ENCODE measurements at regions not wholly inside any gene's neighbourhood (a gene's known extent, or its start where the extent isn't known, plus 50 kb on each side); places are given as distances from the start of the nearest gene placed in this dataset.

- TF ChIP-seq USF2 (IDR thresholded peaks at IDR 0.05; ENCODE audit: borderline replicate concordance, low read depth, low read length) (no peak), GABPA (IDR thresholded peaks at IDR 0.05; ENCODE audit: low read depth) (no peak), FOXM1 (IDR thresholded peaks at IDR 0.05; ENCODE audit: low read depth) (no peak), TEAD4 (IDR thresholded peaks at IDR 0.05; ENCODE audit: borderline replicate concordance, insufficient read depth) (no peak), YY1 (IDR thresholded peaks at IDR 0.05; ENCODE audit: low read depth) (no peak), MAX (IDR thresholded peaks at IDR 0.05; ENCODE audit: low read depth) (no peak), RFX5 (IDR thresholded peaks at IDR 0.05; ENCODE audit: low read length) (no peak), NFIC (IDR thresholded peaks at IDR 0.05; ENCODE audit: borderline replicate concordance) (no peak), JUND (IDR thresholded peaks at IDR 0.05) (no peak), MXI1 (IDR thresholded peaks at IDR 0.05; ENCODE audit: low read depth, low read length) (no peak), RXRA (IDR thresholded peaks at IDR 0.05; ENCODE audit: borderline replicate concordance, low read depth) (no peak)
Measured at GRCh38 chr2:2399396-2399795, 68.3 kb upstream of the MYT1L start (continued).

GRCh38 chr2:2392332-2392731 lies 61.3 kb upstream of the MYT1L start:
- WGBS (ENCODE audit: low lambda C conversion rate) = 40% methylated on average over 2 of the region's 2 CpGs
- H2AFZ ChIP-seq (ENCODE audit: low read depth) = no peak overlapping the region
- no peaks in the 10 kb centered on the region for H3F3A ChIP-seq (replicated peaks; ENCODE audit: insufficient read depth)
- ChIA-PET CTCF (interaction anchor here (1.4 kb wide), 1 partner anchor 13 kb away, joined by 7 read pairs; no protein-coding TSS in a partner anchor), POLR2A (no interaction called here)
- no peaks in the 10 kb centered on the region for H3K4me1 ChIP-seq (ENCODE audit: control insufficient read depth in 1 of 2, insufficient read depth in 2 of 2, low read depth in 1 of 2, low read length in 1 of 2)
- no peaks in the 10 kb centered on the region for H3K79me2 ChIP-seq (ENCODE audit: insufficient read depth)
- H3K9me2 ChIP-seq = no peaks in the 10 kb centered on the region
- no peak for DNase-seq
- H3K4me3 ChIP-seq (ENCODE audit: low read depth in 2 of 2, low read length in 1 of 2) = no peak overlapping the region
- no peaks in the 10 kb centered on the region for H4K20me1 ChIP-seq (ENCODE audit: insufficient read depth)
- TF ChIP-seq USF2 (IDR thresholded peaks at IDR 0.05; ENCODE audit: borderline replicate concordance, low read depth, low read length) (no peak), ZBTB33 (IDR thresholded peaks at IDR 0.05; ENCODE audit: borderline replicate concordance, low read depth) (no peak), MEF2A (IDR thresholded peaks at IDR 0.05; ENCODE audit: borderline replicate concordance, low read depth) (no peak), CTCF (IDR thresholded peaks at IDR 0.05) (no peak), JUND (IDR thresholded peaks at IDR 0.05) (no peak), NRF1 (IDR thresholded peaks at IDR 0.05; ENCODE audit: low read depth, low read length) (no peak), USF1 (IDR thresholded peaks at IDR 0.05; ENCODE audit: borderline replicate concordance, low read depth) (no peak), GATA2 (CRISPR knock-in tag; IDR thresholded peaks at IDR 0.05) (no peak), RAD21 (IDR thresholded peaks at IDR 0.05; ENCODE audit: low read length) (no peak), YY1 (IDR thresholded peaks at IDR 0.05; ENCODE audit: low read depth) (no peak), IRF3 (IDR thresholded peaks at IDR 0.05; ENCODE audit: low read depth, low read length) (no peak), SIN3A (IDR thresholded peaks at IDR 0.05; ENCODE audit: borderline replicate concordance, low read depth, low read length) (no peak), FOXM1 (IDR thresholded peaks at IDR 0.05; ENCODE audit: low read depth) (no peak), RXRA (IDR thresholded peaks at IDR 0.05; ENCODE audit: borderline replicate concordance, low read depth) (no peak)
- H3K27ac ChIP-seq (ENCODE audit: low read depth in 2 of 2, low read length in 1 of 2) = no peak overlapping the region
- no peak overlapping the region for H3K4me2 ChIP-seq
- H3K36me3 ChIP-seq (replicated peaks in 1 of 2; ENCODE audit: control insufficient read depth in 1 of 2, insufficient read depth in 2 of 2, low read length in 1 of 2) = no peaks in the 10 kb centered on the region
- no peaks in the 10 kb centered on the region for H3K27me3 ChIP-seq (ENCODE audit: insufficient read depth)
- no peak overlapping the region for H3K9ac ChIP-seq
- H3K9me3 ChIP-seq = peaks cover 7% of the 10 kb centered on the region; the same call in 1 of the 2 replicates
